Vagina (tissue), 2 donors: ENCODE measurements at regions not wholly inside any gene's neighbourhood (a gene's known extent, or its start where the extent isn't known, plus 50 kb on each side); places are given as distances from the start of the nearest gene placed in this dataset.

Source experiments
- CTCF ChIP-seq, 3 experiments: fragments of 450-650 bp in 2 of 3; fragments of 200-600 bp in 1 of 3; sonication (generic) in 1 of 3; IDR thresholded peaks; one replicate each; pipeline ENCODE4 v1.5.1; 2017 to 2019; ENCODE audit warnings: antibody characterized with exemption in 3 of 3, mild to moderate bottlenecking in 2 of 3, moderate library complexity in 2 of 3
- POLR2A ChIP-seq, 2 donors: fragments of 450-650 bp; IDR thresholded peaks; one replicate each; pipeline ENCODE4 v1.6.1; 2017; ENCODE audit warnings: antibody characterized with exemption in 2 of 2, mild to moderate bottlenecking in 2 of 2, moderate library complexity in 2 of 2
- POLR2AphosphoS5 ChIP-seq, 2 donors: sonication (generic); formaldehyde crosslinking; IDR thresholded peaks; one replicate each; pipeline ENCODE4 v1.9.0; 2017; ENCODE audit warnings: antibody characterized with exemption in 2 of 2, mild to moderate bottlenecking in 2 of 2, low read depth in 1 of 2; ENCODE audit not compliant: insufficient read depth in 1 of 2

DNA sequence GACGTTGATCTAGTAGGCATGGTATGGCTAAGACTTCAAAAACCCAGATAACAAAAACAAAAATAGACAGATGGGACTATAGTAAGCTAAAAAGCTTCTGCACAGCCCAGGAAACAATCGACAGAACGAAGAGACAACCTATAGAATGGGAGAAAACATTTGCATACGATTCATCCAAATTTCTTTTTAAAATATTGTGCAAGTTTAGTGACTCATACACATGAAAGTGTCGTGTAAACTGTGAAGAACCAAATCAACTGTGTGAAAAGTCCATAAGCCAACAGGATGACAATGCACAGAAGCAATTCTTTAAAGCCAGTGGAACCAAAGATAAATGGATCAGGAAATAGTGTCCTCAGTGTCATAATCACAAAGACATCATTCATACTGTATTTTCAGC is 671.1 kb downstream of the RNF144A start:
- TF ChIP-seq POLR2AphosphoS5 (IDR thresholded peaks at IDR 0.05; ENCODE audit: insufficient read depth in 1 of 2, low read depth in 1 of 2) (no peak), CTCF (IDR thresholded peaks at IDR 0.05) (no peak), POLR2A (IDR thresholded peaks at IDR 0.05) (no peak)
